ENCODE measurements at regions not wholly inside any gene's neighbourhood (a gene's known extent, or its start where the extent isn't known, plus 50 kb on each side); places are given as distances from the start of the nearest gene placed in this dataset.
"Not testable (repeated sequence)": the region's sequence is repeated elsewhere in the genome, so short reads cannot be mapped to it uniquely, and the experiment has no call there.

DNA sequence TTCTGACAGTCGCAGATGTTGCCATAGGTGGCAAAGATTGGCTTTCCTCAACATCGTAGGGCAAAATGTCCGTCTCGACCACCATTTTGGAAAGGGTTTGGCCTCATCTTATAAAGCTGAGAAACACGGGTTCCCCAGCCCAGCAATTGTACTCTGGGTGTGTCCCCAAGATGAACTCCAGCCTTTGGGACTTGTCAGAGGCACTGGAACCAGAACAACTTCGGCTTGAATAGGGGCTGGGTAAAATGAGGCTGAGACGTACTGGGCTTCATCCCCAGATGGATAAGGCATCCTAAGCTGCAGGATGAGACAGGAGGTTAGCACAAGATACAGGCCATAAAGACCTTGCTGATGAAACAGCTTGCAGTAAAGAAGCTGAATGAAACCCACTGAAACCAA, 151.9 kb downstream of the CRLF2 start:
- no peak for DNase-seq (ENCODE audit: extremely low read depth in 1 of 2, low read depth in 1 of 2)

DNA sequence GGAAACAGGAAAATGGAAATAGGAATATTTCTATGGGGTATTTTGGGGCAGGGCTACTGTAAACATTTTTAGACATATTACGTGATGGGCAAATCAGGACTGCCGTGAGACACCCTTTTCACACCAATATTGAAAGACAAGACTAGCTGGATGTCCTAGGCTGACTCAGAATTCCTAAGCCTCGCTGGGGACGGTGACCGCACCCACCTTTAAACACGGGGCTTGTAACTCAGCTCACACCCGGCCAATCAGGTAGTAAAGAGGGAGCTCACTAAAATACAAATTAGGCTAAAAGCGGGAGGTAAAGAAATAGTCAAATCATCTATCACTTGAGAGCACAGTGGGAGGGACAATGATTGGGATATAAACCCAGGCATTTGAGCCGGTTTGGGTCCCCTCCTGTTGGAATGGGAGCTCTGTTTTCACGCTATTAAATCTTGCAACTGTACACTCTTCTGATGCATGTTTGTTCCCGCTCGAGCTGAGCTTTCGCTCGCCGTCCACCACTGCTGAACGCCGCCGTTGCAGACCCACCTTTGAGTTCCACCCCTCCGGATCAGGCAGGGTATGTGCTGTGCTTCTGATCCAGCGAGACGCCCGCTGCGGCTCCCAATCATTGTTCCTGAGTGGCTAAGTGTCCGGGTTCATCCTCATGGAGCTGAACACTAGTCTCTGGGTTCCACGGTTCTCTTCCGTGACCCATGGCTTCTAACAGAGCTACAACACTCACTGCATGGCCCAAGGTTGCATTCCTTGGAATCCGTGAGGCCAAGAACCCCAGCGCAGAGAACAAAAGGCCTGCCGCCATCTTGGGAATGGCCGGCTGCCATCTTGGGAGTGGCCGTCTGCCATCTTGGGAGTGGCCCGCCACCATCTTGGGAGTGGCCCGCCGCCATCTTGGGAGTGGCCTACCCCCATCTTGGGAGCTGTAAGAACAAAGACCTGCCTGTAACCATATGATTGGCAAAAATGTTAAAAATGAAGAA, 152.6 kb downstream of the CRLF2 start:
- DNase-seq (ENCODE audit: extremely low read depth in 1 of 2, low read depth in 1 of 2), result no peak

DNA sequence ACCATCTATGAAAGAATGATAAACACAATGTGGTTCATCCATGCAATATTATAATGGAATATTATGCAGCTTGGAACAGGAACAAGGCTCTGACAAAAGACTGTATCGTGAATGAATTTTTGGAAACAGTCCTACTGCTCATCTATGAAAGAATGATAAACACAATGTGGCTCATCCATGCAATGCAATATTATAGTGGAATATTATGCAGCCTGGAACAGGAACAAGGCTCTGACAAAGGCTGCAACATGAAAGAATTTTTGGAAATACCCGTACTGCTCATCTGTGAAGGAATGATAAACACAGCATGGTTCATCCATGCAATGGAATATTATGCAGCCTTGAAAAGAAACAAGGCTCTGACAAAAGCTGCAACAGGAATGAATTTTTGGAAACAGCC, 158.8 kb downstream of the CRLF2 start:
- DNase-seq (ENCODE audit: extremely low read depth in 1 of 2, low read depth in 1 of 2), result not testable (repeated sequence)

DNA sequence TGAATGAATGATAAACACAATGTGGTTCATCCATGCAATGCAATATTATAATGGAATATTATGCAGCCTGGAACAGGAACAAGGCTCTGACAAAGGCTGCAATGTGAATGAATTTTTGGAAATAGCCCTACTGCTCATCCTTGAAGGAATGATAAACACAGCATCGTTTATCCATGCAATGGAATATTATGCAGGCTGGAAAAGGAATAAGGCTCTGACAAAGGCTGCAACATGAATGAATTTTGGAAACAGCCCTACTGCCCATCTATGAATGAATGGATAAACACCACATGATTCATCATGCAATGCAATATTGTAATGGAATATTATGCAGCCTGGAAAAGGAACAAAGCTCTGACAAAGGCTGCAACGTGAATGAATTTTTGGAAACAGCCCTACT, 159.4 kb downstream of the CRLF2 start:
- DNase-seq (ENCODE audit: extremely low read depth in 1 of 2, low read depth in 1 of 2), result no peak

DNA sequence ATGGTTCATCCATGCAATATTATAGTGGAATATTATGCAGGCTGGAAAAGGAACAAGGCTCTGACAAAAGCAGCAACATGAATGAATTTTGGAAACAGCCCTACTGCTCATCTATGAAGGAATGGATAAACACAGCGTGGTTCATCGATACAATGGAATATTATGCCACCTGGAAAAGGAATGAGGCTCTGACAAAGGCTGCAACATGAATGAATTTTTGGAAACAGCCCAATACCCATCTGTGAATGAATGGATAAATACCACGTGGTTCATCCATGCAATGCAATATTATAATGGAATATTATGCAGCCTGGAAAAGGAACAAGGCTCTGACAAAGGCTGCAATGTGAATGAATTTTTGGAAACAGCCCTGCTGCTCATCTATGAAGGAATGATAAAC, 160.4 kb downstream of the CRLF2 start:
- no peak for DNase-seq (ENCODE audit: extremely low read depth in 1 of 2, low read depth in 1 of 2)

DNA sequence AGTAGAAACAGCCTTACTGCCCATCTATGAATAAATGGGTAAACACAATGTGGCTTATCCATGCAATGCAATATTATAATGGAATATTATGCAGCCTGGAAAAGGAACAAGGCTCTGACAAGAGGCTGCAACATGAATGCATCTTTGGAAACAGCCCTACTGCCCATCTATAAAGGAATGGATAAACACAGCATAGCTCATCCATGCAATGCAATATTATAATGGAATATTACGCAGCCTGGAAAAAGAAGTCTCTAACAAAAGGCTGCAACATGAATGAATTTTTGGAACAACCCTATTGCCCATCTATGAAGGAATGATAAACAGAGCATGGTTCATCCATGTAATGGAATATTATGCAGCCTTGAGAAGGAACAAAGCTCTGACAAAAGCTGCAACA, 161.0 kb downstream of the CRLF2 start:
- no peak for DNase-seq (ENCODE audit: extremely low read depth in 1 of 2, low read depth in 1 of 2)

DNA sequence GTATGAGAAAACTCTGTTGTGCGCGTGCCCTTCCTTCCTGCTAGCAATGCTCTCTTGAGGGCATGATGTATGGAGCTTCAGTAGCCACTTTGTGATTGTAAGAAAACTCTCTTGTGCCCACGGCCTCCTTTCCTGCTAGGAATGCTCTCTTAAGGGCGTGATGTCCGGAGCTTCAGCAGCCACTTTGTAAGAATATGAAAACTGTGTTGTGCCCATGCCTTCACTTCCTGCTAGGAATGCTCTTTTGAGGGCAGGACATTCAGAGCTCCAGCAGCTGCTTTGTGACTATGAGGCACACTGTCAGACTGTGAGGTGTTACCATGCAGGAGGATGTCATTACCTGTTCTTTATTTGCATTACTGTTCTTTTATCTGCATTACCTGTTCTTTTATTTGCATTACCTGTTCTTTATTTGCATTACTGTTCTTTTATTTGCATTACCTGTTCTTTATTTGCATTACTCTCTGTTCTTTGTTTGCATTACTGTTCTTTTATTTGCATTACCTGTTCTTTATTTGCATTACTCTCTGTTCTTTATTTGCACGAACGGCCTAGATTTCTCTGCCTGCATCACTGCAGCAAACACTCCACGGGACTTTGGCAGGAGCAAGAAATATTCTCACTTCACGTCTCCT, 166.7 kb downstream of the CRLF2 start:
- DNase-seq (ENCODE audit: extremely low read depth in 1 of 2, low read depth in 1 of 2), result no peak

DNA sequence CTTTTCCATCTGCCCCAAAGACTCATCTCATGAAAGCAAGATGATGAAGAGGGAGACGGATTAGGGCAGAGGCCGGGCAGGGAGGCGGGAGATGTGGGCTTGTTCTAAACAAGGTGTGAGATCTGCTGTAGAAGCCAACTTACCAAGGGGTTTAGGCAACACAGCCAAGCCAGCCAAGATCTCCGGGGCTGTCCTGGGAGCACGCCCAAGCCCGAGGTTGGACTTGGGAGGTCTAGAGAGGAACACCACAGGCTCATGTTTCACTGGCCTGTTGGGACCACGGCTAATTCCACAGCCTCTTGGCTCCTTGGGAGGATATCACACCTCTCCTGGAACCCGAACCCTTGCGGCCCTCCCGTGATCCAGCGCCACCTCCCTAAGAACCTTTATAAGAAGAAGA, 171.4 kb downstream of the CRLF2 start:
- no peak for DNase-seq (ENCODE audit: extremely low read depth in 1 of 2, low read depth in 1 of 2)

DNA sequence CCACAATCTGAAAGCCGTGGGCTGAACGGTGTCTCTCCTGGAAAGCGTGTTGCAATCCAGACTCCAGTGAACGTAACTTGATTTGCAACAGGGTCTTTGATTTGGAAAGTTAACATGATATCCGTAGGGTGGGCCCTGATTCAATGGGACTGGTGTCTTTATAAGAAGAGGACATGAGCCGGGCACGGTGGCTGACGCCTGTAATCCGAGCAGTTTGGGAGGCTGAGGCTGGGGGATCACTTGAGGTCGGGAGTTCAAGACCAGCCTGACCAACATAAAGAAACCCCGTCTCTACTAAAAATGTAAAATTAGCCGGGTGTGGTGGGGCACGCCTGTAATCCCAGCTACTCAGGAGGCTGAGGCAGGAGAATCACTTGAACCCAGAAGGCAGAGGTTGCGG, 176.5 kb downstream of the CRLF2 start:
- not testable (repeated sequence) for DNase-seq (ENCODE audit: extremely low read depth in 1 of 2, low read depth in 1 of 2)

DNA sequence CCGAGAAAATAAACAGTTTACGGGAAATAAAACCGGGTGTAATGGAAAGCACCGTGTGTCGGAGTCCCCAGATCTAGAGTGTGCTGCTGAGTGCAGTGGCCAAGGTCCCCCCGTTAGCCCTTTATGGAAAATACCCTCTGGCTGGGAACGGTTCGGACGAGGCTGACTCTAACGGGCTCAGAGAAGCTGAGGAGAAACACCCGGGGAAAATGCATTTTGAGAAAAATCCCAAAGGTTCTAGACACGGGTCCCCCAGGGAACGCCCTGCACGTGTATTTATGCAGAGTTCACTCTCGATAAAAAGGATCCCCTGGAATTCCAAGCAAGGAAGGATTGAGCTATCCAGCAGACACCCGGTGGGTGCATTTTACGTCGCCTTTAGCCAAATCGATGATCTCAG, 177.2 kb downstream of the CRLF2 start:
- no peak for DNase-seq (ENCODE audit: extremely low read depth in 1 of 2, low read depth in 1 of 2)

DNA sequence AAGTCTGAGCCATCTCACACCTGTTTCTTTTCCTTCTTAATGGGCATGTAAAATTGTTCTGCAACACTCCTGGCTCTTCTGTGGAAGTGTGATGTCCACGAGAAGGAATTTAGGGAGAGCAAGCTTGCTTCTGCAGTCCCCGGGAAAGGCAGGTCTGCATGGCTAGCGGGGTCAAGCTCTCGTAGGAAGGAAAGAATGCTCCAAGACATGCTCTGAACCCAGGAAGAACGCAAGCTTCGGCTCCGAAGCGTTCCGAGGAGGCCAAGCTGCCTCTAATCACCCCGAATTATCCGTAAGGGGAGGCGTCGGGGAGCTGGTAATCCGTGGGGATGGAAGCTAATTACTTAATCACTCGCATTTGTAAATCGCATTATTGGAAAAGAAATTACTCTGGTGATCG, 177.7 kb downstream of the CRLF2 start:
- no peak for DNase-seq (ENCODE audit: extremely low read depth in 1 of 2, low read depth in 1 of 2)

DNA sequence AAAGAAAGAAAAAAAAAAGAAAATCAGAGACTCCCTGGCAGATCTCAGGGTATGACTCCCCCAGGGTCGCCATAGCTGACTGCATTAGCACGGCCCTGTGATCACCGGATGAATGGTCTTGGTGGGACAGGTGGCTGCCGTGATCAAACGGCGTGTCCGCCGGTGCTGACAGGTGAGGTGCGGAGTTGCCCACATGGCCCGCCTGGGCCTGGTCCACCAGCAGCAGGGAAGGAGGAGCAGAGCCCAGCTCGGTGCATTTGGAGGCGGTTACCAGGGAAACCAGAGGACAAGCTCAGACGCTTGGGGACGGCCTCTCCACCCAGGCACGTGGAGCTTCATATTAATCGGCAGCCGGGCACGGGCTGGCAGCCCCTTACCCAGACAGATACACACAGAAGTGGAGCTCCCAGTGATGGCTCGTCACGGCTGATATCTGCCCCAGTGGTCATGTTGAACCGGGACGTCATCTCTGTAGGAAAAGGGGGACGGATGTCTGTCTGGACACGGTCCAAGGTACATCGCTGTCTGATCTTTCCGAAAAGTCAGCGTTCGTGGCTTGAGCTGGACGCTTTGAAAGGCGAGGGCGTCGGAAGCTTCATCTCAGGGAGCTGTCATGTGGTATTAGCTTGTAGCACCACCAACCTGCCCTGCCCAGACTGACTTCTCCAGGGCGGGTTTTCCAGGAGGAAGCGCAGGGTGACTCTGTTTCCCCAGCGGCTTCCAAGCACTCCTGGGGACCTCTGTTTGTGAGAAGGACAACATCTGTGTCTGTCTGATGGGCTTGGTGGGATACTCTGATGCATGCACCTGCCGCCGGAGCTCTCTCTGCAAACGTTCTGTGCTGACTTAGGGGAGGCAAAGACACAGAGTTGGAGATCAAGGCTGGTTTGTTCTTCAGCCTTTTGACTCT, 180.7 kb downstream of the CRLF2 start:
- DNase-seq (ENCODE audit: extremely low read depth in 1 of 2, low read depth in 1 of 2), result no peak

DNA sequence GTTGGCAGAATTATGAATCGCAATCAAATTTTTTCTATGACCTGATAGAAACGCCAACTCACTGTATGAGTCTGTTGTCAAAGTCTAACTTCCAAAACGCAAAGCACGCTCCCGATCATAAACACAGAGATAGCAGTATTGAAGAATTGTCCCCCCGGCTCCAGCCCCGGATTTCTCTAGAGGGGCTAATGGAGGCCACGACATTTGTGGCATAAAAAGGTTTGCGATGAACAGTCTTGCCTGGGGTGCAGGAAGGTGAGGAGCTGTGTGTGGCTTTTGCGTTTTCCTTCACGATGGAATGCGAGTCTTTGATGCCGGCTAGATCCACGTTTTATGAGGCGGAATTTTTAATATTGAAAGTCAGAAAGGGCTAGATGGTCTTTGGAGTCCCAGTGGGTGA, 183.0 kb downstream of the CRLF2 start:
- no peak for DNase-seq (ENCODE audit: extremely low read depth in 1 of 2, low read depth in 1 of 2)

DNA sequence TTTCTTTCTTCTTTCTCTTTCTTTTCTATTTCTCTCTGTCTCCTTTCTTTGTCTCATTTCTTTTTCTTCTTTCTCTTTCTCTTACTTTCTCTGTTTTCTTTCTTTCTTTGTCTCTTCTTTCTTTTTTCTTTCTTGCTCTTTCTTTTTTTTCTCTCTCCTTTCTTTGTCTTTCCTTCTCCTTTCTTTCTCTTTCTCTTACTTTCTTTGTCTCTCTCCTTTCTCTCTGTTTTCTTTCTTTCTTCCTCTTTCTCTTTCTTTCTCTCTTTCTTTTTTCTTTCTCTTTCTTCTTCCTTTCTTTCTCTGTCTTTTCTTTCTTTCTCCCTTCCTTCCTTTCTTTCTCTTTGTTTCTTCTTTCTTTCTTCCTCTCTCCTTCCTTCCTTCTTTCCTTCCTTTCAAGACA, 184.8 kb downstream of the CRLF2 start:
- no peak for DNase-seq (ENCODE audit: extremely low read depth in 1 of 2, low read depth in 1 of 2)

DNA sequence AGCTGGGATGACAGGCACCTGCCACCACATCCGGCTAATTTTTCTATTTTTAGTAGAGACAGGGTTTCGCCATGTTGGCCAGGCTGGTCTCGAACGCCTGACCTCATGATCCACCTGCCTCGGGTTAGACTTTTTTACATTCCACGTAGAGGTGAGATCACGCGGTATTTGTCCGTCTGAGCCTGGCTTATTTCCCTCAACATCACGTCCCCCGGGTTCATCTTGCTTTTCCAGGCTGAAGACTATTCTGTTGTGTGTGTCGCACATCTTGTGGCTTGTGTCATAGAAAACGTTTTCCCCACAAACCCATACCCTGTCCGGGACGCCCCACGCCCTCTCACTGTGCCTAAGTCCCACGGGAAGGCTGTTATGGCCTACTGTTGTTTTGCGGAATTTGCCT, 185.3 kb downstream of the CRLF2 start:
- DNase-seq (ENCODE audit: extremely low read depth in 1 of 2, low read depth in 1 of 2), result no peak

DNA sequence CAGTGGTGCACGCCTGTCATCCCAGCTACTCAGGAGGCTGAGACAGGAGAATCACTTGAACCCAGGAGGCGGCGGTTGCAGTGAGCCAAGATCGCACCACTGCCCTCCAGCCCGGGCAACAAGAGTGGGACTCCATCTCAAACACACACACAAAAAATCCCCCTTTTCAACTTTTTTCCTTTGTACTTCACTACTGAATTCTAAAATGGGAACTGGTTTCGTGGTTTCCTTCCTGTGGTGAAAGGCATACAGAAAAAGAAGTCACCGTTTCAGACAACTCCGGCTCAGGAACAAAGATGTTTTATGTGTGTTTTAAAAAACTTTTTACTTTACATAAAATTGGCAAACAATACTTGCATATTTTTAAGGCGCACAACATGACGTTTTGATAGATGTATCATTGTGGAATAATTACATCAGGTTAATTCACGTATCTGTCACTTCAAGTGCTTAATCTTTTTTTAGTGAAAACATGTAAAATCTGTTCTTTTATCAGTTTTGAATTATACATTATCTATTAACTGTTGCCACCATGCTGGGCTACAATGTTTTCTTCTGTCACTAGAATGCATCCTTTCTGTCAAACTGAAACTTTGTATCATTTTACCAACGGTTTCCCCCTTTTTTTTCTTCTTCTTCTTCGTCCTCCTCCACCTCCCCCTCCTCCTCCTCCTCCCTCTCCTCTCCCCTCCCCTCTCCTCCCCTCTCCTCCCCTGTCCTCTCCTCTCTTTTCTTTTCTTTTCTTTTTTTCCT, 186.0 kb downstream of the CRLF2 start:
- no peak for DNase-seq (ENCODE audit: extremely low read depth in 1 of 2, low read depth in 1 of 2)

DNA sequence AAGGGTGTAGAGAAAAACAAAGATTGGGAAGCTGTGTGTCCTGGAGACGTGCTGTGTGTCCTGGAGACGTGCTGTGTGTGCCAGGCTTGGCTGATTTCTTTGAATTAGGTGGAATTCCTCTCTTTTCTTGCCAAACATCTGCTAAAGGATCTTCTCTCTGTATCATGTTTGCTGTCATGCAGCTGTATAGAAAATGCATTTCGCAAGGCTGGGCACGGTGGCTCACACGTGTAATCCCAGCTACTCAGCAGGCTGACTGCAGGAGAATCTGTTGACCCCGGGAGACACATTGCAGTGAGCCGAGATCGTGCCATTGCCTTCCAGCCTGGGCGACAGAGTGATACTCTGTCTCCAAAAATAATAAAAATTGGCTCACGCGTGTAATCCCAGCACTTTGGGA, 187.0 kb downstream of the CRLF2 start:
- DNase-seq (ENCODE audit: extremely low read depth in 1 of 2, low read depth in 1 of 2), result no peak

DNA sequence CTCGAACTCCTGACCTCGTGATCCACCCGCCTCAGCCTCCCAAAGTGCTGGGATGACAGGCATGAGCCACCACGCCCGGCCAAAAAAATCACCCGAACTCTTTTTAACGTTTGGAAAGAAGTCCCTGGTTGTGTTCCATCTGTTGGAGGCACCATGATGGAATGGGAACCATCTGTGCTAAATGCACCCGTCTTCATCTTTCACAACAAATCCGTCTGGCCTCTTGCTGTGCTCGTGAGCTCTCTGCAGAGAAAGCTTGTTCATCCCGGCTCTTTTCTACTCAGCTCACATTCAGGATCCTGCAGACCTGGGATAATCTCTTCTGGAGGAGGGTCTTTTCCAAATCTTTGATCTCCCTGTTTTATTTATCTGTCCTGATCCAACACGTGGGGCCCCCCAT, 188.8 kb downstream of the CRLF2 start:
- no peak for DNase-seq (ENCODE audit: extremely low read depth in 1 of 2, low read depth in 1 of 2)

DNA sequence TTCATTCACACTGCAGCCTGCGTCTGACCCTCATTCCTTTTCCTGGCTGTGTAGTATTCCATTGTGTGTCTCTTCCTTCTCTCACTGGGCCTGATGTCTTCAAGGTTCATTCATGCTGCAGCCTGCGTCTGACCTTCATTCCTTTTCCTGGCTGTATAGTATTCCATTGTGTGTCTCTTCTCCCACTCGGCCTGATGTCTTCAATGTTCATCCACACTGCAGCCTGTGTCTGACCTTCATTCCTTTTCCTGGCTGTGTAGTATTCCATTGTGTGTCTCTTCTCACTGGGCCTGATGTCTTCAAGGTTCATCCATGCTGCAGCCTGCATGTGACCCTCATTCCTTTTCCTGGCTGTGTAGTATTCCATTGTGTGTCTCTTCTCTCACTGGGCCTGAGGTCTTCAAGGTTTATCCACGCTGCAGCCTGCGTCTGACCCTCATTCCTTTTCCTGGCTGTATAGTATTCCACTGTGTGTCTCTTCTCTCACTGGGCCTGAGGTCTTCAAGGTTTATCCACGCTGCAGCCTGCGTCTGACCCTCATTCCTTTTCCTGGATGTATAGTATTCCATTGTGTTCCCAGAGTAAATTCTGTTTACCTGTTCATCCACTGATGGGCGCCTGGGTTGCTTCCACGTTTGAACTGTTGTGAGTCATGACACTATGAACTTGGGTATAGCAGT, 191.0 kb downstream of the CRLF2 start:
- DNase-seq (ENCODE audit: extremely low read depth in 1 of 2, low read depth in 1 of 2), result not testable (repeated sequence)

DNA sequence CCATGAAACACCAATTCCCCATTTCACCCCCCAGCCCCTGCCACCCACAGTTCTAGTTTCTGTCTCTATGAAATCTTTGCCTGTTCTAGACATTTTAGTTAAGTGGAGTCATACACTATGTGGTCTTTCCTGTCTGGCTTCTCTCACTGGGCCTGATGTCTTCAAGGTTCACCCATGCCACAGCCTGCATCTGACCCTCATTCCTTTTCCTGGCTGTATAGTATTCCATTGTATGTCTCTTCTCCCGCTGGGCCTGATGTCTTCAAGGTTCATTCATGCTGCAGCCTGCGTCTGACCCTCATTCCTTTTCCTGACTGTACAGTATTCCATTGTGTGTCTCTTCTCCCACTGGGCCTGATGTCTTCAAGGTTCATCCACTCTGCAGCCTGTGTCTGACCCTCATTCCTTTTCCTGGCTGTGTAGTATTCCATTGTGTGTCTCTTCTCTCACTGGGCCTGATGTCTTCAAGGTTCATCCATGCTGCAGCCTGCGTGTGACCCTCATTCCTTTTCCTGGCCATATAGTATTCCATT, 191.7 kb downstream of the CRLF2 start:
- no peak for DNase-seq (ENCODE audit: extremely low read depth in 1 of 2, low read depth in 1 of 2)

Measured in stimulated activated CD8-positive, alpha-beta memory T cell treated with anti-CD3 and anti-CD28 coated beads, Interleukin-7, amount 100 ng/mL, for 48 hours (primary cell).